IPS-18a (cell line): ENCODE measurements at regions not wholly inside any gene's neighbourhood (a gene's known extent, or its start where the extent isn't known, plus 50 kb on each side); places are given as distances from the start of the nearest gene placed in this dataset.

Experiments
- H3K27ac ChIP-seq: one replicate; pipeline ENCODE4 v1.5.1; 2013; ENCODE audit warnings: low read length
- H3K27me3 ChIP-seq: one replicate; pipeline ENCODE4 v1.6.1; 2013; ENCODE audit warnings: mild to moderate bottlenecking, low read length; ENCODE audit not compliant: control insufficient read depth, insufficient read depth
- H3K36me3 ChIP-seq: one replicate; pipeline ENCODE4 v1.6.1; 2013; ENCODE audit warnings: low read depth, low read length; ENCODE audit not compliant: control insufficient read depth
- H3K4me1 ChIP-seq: one replicate; pipeline ENCODE4 v1.6.1; 2013; ENCODE audit warnings: low read depth, low read length; ENCODE audit not compliant: control insufficient read depth
- H3K4me3 ChIP-seq: one replicate; pipeline ENCODE4 v1.5.1; 2013; ENCODE audit warnings: low read length
- H3K9ac ChIP-seq: one replicate; pipeline ENCODE4 v1.6.1; 2013; ENCODE audit warnings: mild to moderate bottlenecking, low read length, moderate library complexity
- H3K9me3 ChIP-seq: one replicate; pipeline ENCODE4 v1.6.1; 2013; ENCODE audit warnings: low read depth, low read length; ENCODE audit not compliant: control insufficient read depth

DNA sequence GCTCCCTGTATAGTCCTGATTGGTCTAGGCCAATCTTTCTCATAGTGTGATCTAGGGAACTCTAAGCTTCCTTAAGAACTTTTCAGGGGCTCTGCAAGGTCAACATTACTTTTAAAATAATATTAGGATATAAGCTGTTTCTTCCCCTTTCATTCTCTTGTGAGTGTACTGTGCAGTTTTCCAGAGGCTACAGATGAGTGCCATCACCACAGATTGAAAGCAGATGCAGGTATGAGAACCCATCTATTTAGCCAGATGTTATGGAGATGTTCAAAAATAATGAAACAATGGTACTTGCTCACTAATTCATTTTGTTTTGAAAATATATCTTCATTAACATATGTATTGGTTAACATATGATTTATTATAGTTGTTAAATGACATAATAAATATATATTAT lies 169.2 kb upstream of the SEMA3A start:
- no peaks in the 10 kb centered on the region for H3K4me1 ChIP-seq
- H3K27ac ChIP-seq, result no peak overlapping the region
- H3K4me3 ChIP-seq, result no peak overlapping the region
- H3K9ac ChIP-seq, result no peak overlapping the region
- no peaks in the 10 kb centered on the region for H3K9me3 ChIP-seq
- H3K36me3 ChIP-seq, result no peaks in the 10 kb centered on the region
- H3K27me3 ChIP-seq, result no peaks in the 10 kb centered on the region

DNA sequence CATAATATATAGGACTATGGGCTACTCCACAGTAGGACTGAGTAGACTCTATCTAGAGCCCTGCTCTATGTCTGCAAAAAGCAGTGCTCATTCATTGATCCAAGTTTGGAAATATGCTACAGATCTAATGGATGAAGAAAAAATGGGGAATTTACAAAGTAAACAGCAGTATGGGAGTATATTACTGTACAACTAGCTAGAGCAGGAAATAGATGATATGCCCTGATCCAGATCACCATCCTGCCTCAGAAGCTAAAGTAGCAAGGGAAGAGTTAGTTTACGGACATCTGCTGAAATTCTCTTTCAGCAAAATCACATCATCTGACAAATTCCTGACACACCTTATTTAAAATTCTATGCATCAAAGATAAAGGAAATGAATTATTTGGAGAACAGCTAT lies 168.2 kb upstream of the SEMA3A start:
- Histone ChIP-seq H3K9me3 (no peaks in the 10 kb centered on the region), H3K4me1 (no peaks in the 10 kb centered on the region), H3K27ac (no peak overlapping the region), H3K4me3 (no peak overlapping the region), H3K36me3 (no peaks in the 10 kb centered on the region), H3K9ac (no peak overlapping the region), H3K27me3 (no peaks in the 10 kb centered on the region)

DNA sequence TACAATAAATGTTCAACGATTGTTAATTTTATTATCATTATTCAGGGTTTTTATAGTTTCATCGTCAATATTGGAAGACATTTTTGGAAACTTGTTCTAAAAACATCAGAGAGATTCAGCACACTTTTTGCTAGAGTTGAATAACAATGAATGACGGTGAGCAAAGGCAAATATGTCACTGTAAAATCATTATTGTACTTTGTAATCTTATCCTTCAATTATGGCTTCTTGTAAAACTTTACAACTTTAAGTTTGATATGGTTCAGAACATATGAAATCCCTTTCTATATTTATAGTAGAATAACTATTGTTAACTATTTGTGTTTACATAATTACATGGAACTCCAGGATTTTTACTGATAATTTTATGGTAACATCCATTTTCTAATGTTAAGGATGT lies 167.8 kb upstream of the SEMA3A start:
- no peaks in the 10 kb centered on the region for H3K4me1 ChIP-seq
- no peaks in the 10 kb centered on the region for H3K36me3 ChIP-seq
- H3K27me3 ChIP-seq, result no peaks in the 10 kb centered on the region
- no peak overlapping the region for H3K27ac ChIP-seq
- no peak overlapping the region for H3K9ac ChIP-seq
- H3K9me3 ChIP-seq, result no peaks in the 10 kb centered on the region
- H3K4me3 ChIP-seq, result no peak overlapping the region

DNA sequence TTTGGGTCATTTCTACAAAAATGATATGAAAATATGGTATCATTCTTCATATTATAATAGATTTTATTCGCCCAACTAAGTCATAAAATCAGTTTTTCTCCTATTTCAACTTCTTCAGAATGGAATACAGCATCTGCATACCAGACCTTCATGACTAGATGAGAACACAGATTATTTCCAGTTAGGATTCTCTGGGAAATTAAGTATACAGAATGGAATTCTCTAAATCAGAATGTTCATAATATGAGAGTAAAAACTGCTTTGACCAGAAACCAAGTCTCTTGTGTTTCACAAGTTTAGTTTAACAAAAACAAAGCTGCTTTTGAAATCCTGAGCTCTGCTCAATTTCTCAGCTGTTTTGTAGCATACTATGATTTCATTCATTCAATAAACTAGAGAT lies 160.3 kb upstream of the SEMA3A start:
- Histone ChIP-seq H3K36me3 (no peaks in the 10 kb centered on the region), H3K9ac (no peak overlapping the region), H3K4me1 (no peaks in the 10 kb centered on the region), H3K9me3 (no peaks in the 10 kb centered on the region), H3K27ac (no peak overlapping the region), H3K4me3 (no peak overlapping the region), H3K27me3 (no peaks in the 10 kb centered on the region)

DNA sequence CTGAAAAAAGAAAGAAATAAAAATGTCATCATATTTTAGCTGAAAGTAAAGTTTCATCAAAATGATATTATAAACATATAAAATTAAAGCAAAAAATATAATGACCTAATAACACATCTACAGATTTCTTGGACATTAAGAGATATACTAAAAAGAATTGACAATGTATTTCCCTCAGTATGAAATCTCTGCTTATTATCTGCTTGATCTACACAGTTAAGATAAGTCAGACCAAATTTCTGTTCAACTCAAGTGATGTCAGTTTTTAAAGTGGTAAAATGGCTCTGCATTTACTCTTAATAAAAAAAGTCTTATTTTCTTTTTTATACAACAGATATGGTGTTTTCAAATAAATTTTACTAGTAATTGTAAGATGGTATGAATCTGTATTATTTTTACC lies 159.4 kb upstream of the SEMA3A start:
- Histone ChIP-seq H3K36me3 (no peaks in the 10 kb centered on the region), H3K4me3 (no peak overlapping the region), H3K27me3 (no peaks in the 10 kb centered on the region), H3K9ac (no peak overlapping the region), H3K9me3 (no peaks in the 10 kb centered on the region), H3K4me1 (no peaks in the 10 kb centered on the region), H3K27ac (no peak overlapping the region)

DNA sequence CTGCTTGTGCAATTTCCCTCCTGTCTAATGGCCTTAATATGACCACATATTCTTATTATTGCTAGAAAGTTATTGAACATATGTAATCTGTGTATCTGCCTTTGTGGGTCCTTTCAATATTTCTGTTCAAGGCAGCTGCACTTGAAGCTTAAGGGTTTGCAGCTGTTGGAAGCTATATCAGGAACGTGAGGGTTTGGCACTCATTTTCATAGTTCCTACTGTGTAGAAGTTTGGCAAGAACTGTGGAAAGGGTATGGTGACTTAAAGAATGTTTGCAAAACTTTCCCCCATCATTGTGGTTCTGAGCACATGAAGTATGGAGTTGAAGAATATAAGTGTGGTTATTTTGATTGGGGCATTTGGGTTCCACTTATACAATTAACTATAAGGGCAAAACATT lies 144.7 kb upstream of the SEMA3A start:
- no peak overlapping the region for H3K4me3 ChIP-seq
- no peaks in the 10 kb centered on the region for H3K27me3 ChIP-seq
- peaks cover 3% of the 10 kb centered on the region for H3K4me1 ChIP-seq
- no peaks in the 10 kb centered on the region for H3K9me3 ChIP-seq
- no peaks in the 10 kb centered on the region for H3K36me3 ChIP-seq
- no peak overlapping the region for H3K27ac ChIP-seq
- no peak overlapping the region for H3K9ac ChIP-seq

DNA sequence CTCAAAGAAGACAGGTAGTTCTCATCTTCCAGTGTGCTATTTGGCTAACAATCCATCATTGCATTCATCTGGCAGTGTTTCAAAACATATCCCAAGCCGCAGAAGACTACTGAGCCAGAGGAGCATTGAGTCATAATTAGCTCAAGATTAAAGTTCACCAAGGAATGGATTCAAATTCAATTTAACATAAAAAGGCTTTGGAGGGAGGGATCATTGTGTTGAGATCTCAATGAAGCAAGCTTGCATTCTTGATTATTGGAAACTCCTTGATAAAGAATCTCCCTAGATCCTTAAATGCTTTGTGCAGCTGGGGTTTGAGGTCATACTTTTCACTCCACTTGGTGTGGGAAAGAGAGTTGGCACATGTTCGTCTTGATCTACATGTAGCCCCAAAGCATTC lies 142.8 kb upstream of the SEMA3A start:
- peaks cover 3% of the 10 kb centered on the region for H3K4me1 ChIP-seq
- H3K27me3 ChIP-seq, result no peaks in the 10 kb centered on the region
- H3K4me3 ChIP-seq, result no peak overlapping the region
- no peak overlapping the region for H3K27ac ChIP-seq
- H3K36me3 ChIP-seq, result no peaks in the 10 kb centered on the region
- no peak overlapping the region for H3K9ac ChIP-seq
- no peaks in the 10 kb centered on the region for H3K9me3 ChIP-seq

DNA sequence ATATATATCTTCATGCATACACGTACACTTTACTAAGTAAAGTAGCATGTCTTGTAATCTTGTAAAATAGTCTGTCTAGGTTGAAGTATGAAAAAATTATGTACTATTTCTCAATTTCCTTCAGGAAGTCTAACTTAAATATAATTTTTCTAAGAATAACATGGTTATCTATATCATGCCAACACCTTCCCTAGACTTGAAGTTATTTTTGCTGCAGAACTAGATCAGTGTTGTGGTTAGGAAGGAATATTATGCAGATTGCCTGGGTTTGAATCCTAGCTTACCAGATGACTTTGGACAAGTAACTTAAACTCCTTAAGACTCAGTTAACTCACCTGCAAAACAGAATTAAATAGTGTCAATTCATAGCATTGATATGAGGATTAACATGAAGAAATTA lies 142.2 kb upstream of the SEMA3A start:
- Histone ChIP-seq H3K27ac (no peak overlapping the region), H3K27me3 (no peaks in the 10 kb centered on the region), H3K9me3 (no peaks in the 10 kb centered on the region)

DNA sequence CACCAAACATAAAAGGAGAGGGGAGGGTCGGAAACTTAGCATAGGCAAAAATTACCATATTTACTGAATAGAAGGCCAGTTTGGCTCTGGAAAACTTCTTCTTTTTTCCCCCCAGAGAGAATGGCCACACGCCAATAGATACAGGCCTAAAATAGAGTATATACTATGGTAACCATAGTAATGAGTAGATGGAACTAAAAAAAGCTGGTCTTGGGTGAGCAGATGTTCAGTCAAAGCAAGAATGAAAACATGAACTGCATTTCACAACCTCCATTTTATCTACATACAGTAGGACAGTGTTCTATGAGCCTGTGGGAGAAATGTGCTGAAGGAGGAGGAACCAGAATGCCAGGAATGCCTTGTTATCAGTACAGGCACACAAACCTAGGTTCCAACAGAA lies 141.7 kb upstream of the SEMA3A start:
- Histone ChIP-seq H3K4me1 (peaks cover 3% of the 10 kb centered on the region), H3K36me3 (no peaks in the 10 kb centered on the region), H3K4me3 (no peak overlapping the region), H3K27me3 (no peaks in the 10 kb centered on the region), H3K9me3 (no peaks in the 10 kb centered on the region), H3K9ac (no peak overlapping the region), H3K27ac (no peak overlapping the region)

More for the DNA sequence above, 142.2 kb upstream of the SEMA3A start:
- Histone ChIP-seq H3K36me3 (no peaks in the 10 kb centered on the region), H3K4me3 (no peak overlapping the region), H3K4me1 (peaks cover 3% of the 10 kb centered on the region), H3K9ac (no peak overlapping the region)

DNA sequence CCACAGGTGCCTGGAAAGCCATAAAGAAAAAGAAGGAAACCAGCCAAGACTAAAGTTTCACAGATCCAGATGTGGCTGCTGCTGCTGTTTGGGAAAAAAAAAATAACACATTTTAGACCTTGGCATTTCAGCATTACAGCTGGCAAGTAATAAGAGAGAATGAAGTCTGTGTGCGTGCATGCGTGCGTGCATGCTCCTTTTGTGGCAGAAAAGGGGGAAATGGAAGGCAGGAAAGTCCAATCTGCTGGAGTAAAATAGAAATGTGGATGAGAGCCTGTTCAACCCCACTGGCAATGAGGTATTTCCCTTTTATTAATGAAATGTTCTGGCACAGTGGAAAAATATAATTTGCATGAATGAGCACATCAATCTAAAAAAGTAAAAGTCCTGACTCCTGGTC lies 137.0 kb upstream of the SEMA3A start:
- Histone ChIP-seq H3K27ac (no peak overlapping the region), H3K27me3 (no peaks in the 10 kb centered on the region), H3K4me3 (no peak overlapping the region), H3K9ac (no peak overlapping the region), H3K36me3 (no peaks in the 10 kb centered on the region), H3K9me3 (no peaks in the 10 kb centered on the region), H3K4me1 (peaks cover 3% of the 10 kb centered on the region)

DNA sequence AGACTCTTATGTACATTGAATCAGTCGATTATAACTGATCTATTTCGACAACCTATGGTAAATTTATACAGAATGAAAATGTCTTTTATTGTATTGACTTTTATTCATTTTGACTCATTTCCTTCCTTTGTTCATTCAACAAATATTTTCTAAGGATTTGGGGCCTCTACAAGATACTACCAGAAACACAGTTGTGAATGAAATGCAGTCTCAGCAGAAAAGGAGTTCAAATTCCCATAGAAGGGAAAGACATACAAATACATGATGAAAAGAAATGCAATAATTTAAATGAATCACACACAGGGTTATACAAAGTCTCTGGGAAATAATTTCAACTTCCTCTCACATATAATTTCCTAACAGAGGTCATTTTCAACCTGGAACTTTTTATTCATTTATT lies 134.0 kb upstream of the SEMA3A start:
- no peaks in the 10 kb centered on the region for H3K4me1 ChIP-seq
- H3K9ac ChIP-seq, result no peak overlapping the region
- H3K9me3 ChIP-seq, result no peaks in the 10 kb centered on the region
- no peak overlapping the region for H3K4me3 ChIP-seq
- H3K27ac ChIP-seq, result no peak overlapping the region
- no peaks in the 10 kb centered on the region for H3K27me3 ChIP-seq
- no peaks in the 10 kb centered on the region for H3K36me3 ChIP-seq

DNA sequence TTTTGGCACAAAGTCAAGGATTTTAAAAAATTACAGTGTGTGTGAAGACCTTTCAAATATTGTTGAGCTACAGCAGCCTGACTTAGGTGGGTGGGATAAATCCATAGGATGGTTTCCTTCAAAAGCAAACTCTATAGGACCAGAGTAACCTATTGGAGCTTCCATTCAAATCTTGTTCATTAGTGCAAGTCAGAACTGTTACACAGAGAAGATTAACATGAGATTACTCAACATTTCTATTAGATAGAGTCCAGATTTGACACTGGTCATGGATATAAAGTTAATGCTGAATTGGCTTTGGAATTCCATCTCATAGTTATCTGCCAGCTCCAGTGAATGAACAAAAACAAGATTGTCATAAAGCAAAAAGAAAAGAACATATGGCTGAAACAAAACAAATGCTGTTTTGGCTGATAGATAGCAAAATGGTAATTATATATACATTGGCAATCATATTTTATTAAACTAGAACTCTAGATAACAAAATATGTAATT lies 129.6 kb upstream of the SEMA3A start:
- no peak overlapping the region for H3K4me3 ChIP-seq
- no peaks in the 10 kb centered on the region for H3K4me1 ChIP-seq
- H3K27ac ChIP-seq, result no peak overlapping the region
- no peaks in the 10 kb centered on the region for H3K27me3 ChIP-seq
- peaks cover 4% of the 10 kb centered on the region for H3K9me3 ChIP-seq
- H3K36me3 ChIP-seq, result no peaks in the 10 kb centered on the region
- H3K9ac ChIP-seq, result no peak overlapping the region
